HEK293 (cell line): ENCODE measurements at regions not wholly inside any gene's neighbourhood (a gene's known extent, or its start where the extent isn't known, plus 50 kb on each side); places are given as distances from the start of the nearest gene placed in this dataset.

Experiments used
- CTCF ChIA-PET: fragments of 350-600 bp; formaldehyde crosslinking; extraction: SDS; loops from one replicate; lab custom pipeline; 2021; ENCODE audit warnings: antibody characterized with exemption; lab: Yijun Ruan, JAX
- POLR2A ChIA-PET: fragments of 300-600 bp; formaldehyde crosslinking; extraction: SDS; loops from one replicate; lab custom pipeline; 2020; ENCODE audit warnings: antibody characterized with exemption, inconsistent platforms; lab: Yijun Ruan, JAX
- H3K27ac ChIP-seq: fragments of 200-500 bp; sonication (Bioruptor generic); 2 replicates; pipeline ENCODE4 v1.5.1; 2014; ENCODE audit warnings: low read depth, low read length, control low read depth, inconsistent platforms; ENCODE audit errors: extremely low read depth
- H3K36me3 ChIP-seq, 2 experiments: fragments of 200-500 bp in 1 of 2; sonication (Bioruptor generic) in 1 of 2; 1 replicate in 1 of 2; 2 replicates in 1 of 2; pipeline ENCODE4 v1.5.1; 2014 to 2017; ENCODE audit warnings: inconsistent platforms in 2 of 2, low read length in 2 of 2; ENCODE audit not compliant: control insufficient read depth in 2 of 2, insufficient read depth in 1 of 2
- H3K4me1 ChIP-seq: fragments of 200-500 bp; sonication (Bioruptor generic); 2 replicates; pipeline ENCODE4 v1.5.1; 2014; ENCODE audit warnings: mild to moderate bottlenecking, low read length, inconsistent platforms; ENCODE audit not compliant: control insufficient read depth, insufficient read depth
- H3K4me3 ChIP-seq: 2 replicates; pipeline ENCODE4 v1.5.1; 2011; ENCODE audit warnings: low read depth, mild to moderate bottlenecking, control low read depth, low read length, moderate library complexity
- H3K9me3 ChIP-seq: fragments of 200-500 bp; sonication (Bioruptor generic); 2 replicates; pipeline ENCODE4 v1.5.1; 2014; ENCODE audit warnings: low read depth, low read length, inconsistent platforms; ENCODE audit not compliant: control insufficient read depth, insufficient read depth
- SCRT1 ChIP-seq: fragments of 450-650 bp; formaldehyde crosslinking; IDR thresholded peaks from 2 replicates; pipeline ENCODE4 v1.5.1; 2016; ENCODE audit warnings: missing biosample characterization, missing genetic modification characterization, borderline replicate concordance
- SCRT2 ChIP-seq: fragments of 450-650 bp; formaldehyde crosslinking; IDR thresholded peaks from 2 replicates; pipeline ENCODE4 v1.5.1; 2016; ENCODE audit warnings: missing biosample characterization, missing genetic modification characterization
- TSHZ1 ChIP-seq: fragments of 450-650 bp; formaldehyde crosslinking; IDR thresholded peaks from 2 replicates; pipeline ENCODE4 v1.5.1; 2016; ENCODE audit warnings: missing biosample characterization, missing genetic modification characterization, borderline replicate concordance
- ZNF138 ChIP-seq: fragments of 450-650 bp; formaldehyde crosslinking; IDR thresholded peaks from 2 replicates; pipeline ENCODE4 v1.5.1; 2016; ENCODE audit warnings: missing biosample characterization, missing genetic modification characterization, borderline replicate concordance
- ZNF146 ChIP-seq: fragments of 450-650 bp; formaldehyde crosslinking; IDR thresholded peaks from 2 replicates; pipeline ENCODE4 v1.5.1; 2016; ENCODE audit warnings: missing biosample characterization, missing genetic modification characterization
- ZNF169 ChIP-seq: fragments of 450-650 bp; formaldehyde crosslinking; IDR thresholded peaks from 2 replicates; pipeline ENCODE4 v1.5.1; 2016; ENCODE audit warnings: missing biosample characterization, missing genetic modification characterization
- ZNF280C ChIP-seq: fragments of 450-650 bp; formaldehyde crosslinking; IDR thresholded peaks from 2 replicates; pipeline ENCODE4 v1.5.1; 2016; ENCODE audit warnings: missing biosample characterization, missing genetic modification characterization
- ZNF280D ChIP-seq: fragments of 450-650 bp; formaldehyde crosslinking; IDR thresholded peaks from 2 replicates; pipeline ENCODE4 v1.5.1; 2016; ENCODE audit warnings: missing biosample characterization, missing genetic modification characterization
- ZNF311 ChIP-seq: fragments of 450-650 bp; formaldehyde crosslinking; IDR thresholded peaks from 2 replicates; pipeline ENCODE4 v1.5.1; 2017; ENCODE audit warnings: missing biosample characterization, missing genetic modification characterization, borderline replicate concordance
- ZNF514 ChIP-seq: fragments of 450-650 bp; formaldehyde crosslinking; IDR thresholded peaks from 2 replicates; pipeline ENCODE4 v1.5.1; 2016; ENCODE audit warnings: missing biosample characterization, missing genetic modification characterization

- TF ChIP-seq TSHZ1 (tag by site-specific recombination) = no peak
These were observed 123.7 kb upstream of the HSD17B12 start (continued) for GRCh38 chr11:43556612-43557375.

DNA sequence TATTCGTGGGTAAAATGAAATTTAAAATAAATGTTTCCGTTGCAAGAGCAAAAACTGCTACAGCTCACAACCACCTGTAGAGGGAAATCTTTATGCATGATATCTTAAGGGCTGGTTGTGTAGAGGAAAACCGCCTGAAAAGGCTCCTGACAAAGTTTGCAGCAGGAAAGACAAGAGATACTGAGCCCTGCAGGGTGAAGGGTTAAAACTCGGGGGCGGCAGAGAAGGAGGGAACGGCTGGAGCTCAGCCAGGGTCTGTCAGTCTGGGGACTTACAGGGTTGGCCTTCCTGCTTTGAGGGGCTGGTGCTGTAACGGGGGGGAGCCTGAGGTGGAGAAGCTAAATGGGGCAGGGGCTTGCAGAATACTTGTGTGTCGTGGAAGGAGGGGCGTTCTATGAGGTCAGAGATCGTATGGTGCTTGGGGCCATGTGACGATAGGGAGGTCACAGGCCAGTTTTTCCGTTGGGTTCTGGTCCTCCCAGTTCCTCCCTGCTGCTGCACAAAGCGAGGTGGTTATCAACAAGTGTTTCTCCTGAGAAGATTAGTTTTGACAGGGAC lies 122.9 kb upstream of the HSD17B12 start:
- Histone ChIP-seq H3K36me3 (no peaks in the 10 kb centered on the region), H3K4me3 (no peak overlapping the region), H3K9me3 (no peaks in the 10 kb centered on the region), H3K4me1 (no peaks in the 10 kb centered on the region), H3K27ac (no peak overlapping the region)
- ChIA-PET CTCF (interaction anchor here (0.6 to 2.9 kb wide), 7 partner anchors 9 to 1571 kb away, joined by 3 to 22 read pairs (median 4); no protein-coding TSS in a partner anchor), POLR2A (no interaction called here)
- TF ChIP-seq ZNF169 = no peak
- TF ChIP-seq SCRT2 = peak; percentile 49; the same call in 1 of the 2 replicates
- 0 out of 2 replicates have a peak, but pooled peaks have one; percentile 15 for TF ChIP-seq SCRT1 (tag by site-specific recombination)
- TF ChIP-seq ZNF514 = no peak

DNA sequence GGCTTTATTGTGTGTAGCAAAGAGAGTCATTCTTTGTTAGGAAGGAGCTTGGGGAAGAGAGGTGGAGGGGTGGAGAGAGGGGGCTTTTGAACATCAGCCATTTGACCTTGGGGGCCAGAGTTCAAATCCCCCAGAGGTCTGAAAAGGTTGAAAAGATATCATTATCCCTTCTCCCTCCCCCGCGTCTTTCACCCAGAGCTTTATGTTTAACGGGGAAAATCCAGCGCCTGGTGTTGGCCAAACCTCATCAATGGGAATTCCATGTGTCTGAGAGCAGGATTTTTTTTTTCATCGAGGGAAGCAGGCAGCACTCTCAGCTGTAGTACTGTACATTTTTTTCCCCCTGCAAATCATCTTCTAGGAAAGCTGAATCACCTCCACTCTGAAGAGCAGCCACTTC lies 122.4 kb upstream of the HSD17B12 start:
- no peak overlapping the region for H3K27ac ChIP-seq
- TF ChIP-seq ZNF138 (no peak), ZNF280C (no peak), ZNF311 (tag by site-specific recombination) (no peak), SCRT2 (no peak), ZNF280D (tag by site-specific recombination) (no peak), ZNF146 (tag by site-specific recombination) (no peak)
- TF ChIP-seq, all 188 proteins: peak for 0
- ChIA-PET CTCF (interaction anchor here (0.6 to 2.9 kb wide), 8 partner anchors 9 to 773 kb away, joined by 3 to 22 read pairs (median 4); no protein-coding TSS in a partner anchor), POLR2A (no interaction called here)
- Histone ChIP-seq H3K36me3 (no peaks in the 10 kb centered on the region), H3K4me1 (no peaks in the 10 kb centered on the region), H3K4me3 (no peak overlapping the region), H3K9me3 (no peaks in the 10 kb centered on the region)
